Mononuclear cell (primary cell): ENCODE measurements at regions not wholly inside any gene's neighbourhood (a gene's known extent, or its start where the extent isn't known, plus 50 kb on each side); places are given as distances from the start of the nearest gene placed in this dataset.
"Not testable (repeated sequence)": the region's sequence is repeated elsewhere in the genome, so short reads cannot be mapped to it uniquely, and the experiment has no call there.

Experiments used
- H3K27me3 ChIP-seq: 2 replicates; pipeline ENCODE4 v1.6.0; 2011; ENCODE audit warnings: low read length, control low read depth; ENCODE audit not compliant: insufficient read depth
- H3K4me1 ChIP-seq: 2 replicates; pipeline ENCODE4 v1.5.1; 2011; ENCODE audit warnings: mild to moderate bottlenecking, low read length, control low read depth; ENCODE audit not compliant: insufficient read depth
- H3K4me3 ChIP-seq: 2 replicates; pipeline ENCODE4 v1.5.1; 2011; ENCODE audit warnings: mild to moderate bottlenecking, low read length, moderate library complexity
- H3K9me3 ChIP-seq: 2 replicates; pipeline ENCODE4 v1.5.1; 2011; ENCODE audit warnings: low read depth, mild to moderate bottlenecking, control low read depth, low read length

GRCh38 chr15:66631616-66632263 is 65.9 kb upstream of the LCTL start:
- Histone ChIP-seq H3K4me1 (no peaks in the 10 kb centered on the region), H3K27me3 (no peaks in the 10 kb centered on the region), H3K4me3 (no peak overlapping the region), H3K9me3 (no peaks in the 10 kb centered on the region)

- Histone ChIP-seq H3K4me1 (no peaks in the 10 kb centered on the region), H3K9me3 (no peaks in the 10 kb centered on the region), H3K27me3 (no peaks in the 10 kb centered on the region)
These were observed 67.5 kb upstream of the LCTL start for GRCh38 chr15:66633041-66633937.

GRCh38 chr15:66633938-66634250 is 68.1 kb upstream of the LCTL start:
- H3K27me3 ChIP-seq = no peaks in the 10 kb centered on the region
- H3K4me3 ChIP-seq = no peak overlapping the region
- no peaks in the 10 kb centered on the region for H3K4me1 ChIP-seq
- no peaks in the 10 kb centered on the region for H3K9me3 ChIP-seq

More at GRCh38 chr15:66633041-66633937, 67.5 kb upstream of the LCTL start:
- H3K4me3 ChIP-seq = no peak overlapping the region

DNA sequence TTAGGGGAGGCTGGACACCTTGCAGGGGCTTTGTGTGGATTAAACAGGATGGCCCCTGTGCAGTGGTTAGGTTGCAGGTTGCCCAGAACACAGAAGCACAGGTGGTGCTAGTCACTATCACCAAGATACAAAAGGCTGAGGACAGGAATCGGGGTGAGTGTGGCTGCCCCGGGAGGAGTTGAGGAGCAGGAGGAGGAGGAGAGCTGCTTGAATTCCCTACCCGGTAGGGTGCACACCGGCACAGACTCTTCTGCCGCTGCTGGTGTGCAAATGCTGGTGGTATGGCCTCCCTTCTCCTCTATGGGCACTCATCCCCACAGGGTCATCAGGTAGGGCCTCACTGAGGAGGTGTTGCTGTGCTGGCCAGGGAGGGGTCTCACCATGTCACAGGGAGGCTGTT is 67.5 kb upstream of the SMAD6 start:
- H3K4me3 ChIP-seq = no peak overlapping the region
- no peaks in the 10 kb centered on the region for H3K27me3 ChIP-seq
- H3K9me3 ChIP-seq = no peaks in the 10 kb centered on the region
- H3K4me1 ChIP-seq = no peaks in the 10 kb centered on the region

DNA sequence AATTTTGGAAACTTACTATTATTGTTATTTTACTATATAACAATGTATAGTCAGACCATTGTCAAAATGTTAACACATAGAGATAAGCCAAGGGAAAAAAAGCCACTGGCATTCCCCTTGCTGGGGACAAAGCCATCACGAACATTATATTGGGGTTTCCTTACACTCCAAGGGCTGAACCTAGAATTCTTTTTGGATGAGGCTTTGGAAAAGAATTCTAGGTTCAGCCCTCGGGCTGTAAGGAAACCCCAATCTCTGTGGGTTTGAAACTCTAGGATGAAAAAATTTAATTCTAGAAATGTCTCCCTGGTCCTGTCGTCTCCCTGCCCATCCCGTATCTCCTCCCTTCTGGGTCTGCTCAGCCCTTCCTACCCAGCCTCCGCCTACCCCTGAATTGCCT is 67.0 kb upstream of the SMAD6 start:
- no peaks in the 10 kb centered on the region for H3K27me3 ChIP-seq
- H3K9me3 ChIP-seq = no peaks in the 10 kb centered on the region
- no peaks in the 10 kb centered on the region for H3K4me1 ChIP-seq
- H3K4me3 ChIP-seq = no peak overlapping the region

DNA sequence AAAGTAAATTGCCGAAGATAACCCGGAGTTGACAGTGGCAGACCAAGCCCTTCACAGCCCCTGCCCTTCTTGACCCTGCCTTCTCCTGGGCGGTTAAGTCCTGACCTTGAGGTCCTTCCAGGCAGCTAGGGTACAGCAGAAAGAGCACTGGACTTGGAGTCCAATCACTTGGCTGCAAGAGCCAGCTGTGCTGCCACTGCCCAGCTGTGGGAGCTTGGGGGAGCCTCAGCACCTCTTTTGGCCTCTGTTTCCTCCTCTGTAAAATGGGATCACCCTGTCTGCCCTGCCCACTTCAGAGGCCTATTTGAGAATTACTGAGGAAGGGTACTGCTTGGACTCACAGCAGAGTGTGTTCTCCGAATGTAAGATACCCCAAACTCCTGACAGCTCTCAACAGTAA is 66.2 kb upstream of the SMAD6 start:
- Histone ChIP-seq H3K4me3 (no peak overlapping the region), H3K4me1 (no peaks in the 10 kb centered on the region), H3K27me3 (no peaks in the 10 kb centered on the region), H3K9me3 (no peaks in the 10 kb centered on the region)

DNA sequence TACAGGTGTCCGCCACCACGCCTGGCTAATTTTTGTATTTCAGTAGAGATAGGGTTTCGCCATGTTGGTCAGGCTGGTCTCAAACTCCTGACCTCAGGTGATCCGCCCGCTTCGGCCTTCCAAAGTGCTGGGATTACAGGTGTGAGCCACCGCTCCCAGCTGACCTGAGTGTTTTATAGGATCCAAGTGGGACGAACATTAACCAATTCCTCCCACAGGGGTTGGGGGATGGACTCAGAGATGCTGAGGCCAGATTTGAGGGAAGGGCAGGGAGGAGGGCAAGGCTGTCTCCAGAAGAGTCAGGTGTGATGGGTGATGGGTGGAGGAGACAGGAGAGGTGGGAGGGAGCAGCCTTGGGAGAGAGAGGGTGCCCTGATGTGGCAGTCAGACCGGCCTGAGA is 65.0 kb upstream of the SMAD6 start:
- not testable (repeated sequence) for H3K27me3 ChIP-seq, H3K4me1 ChIP-seq, H3K4me3 ChIP-seq, H3K9me3 ChIP-seq

DNA sequence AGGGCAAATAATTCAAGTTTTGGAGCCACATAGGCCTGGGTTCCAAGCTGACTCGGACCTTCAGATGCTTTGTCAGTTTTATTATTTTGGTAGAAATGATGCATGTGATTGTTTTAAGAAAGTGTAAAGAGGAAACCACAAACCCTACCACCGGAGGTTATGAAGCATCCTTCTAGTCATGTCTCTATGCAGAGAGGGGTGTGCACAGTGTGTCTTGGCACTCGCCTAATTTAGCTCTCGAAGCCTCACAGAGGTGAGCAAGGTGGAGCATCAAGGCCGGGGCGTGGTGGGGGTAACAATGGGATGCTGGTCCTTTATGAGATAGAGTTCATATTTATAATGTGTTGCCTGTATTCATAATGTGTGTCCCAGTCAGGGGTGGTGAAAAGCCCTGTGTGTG is 63.7 kb upstream of the SMAD6 start:
- Histone ChIP-seq H3K27me3 (no peaks in the 10 kb centered on the region), H3K9me3 (no peaks in the 10 kb centered on the region), H3K4me3 (no peak overlapping the region), H3K4me1 (no peaks in the 10 kb centered on the region)

GRCh38 chr15:66641485-66642315 is 60.3 kb upstream of the SMAD6 start:
- H3K4me3 ChIP-seq = no peak overlapping the region
- H3K9me3 ChIP-seq = no peaks in the 10 kb centered on the region
- H3K4me1 ChIP-seq = no peaks in the 10 kb centered on the region
- H3K27me3 ChIP-seq = no peaks in the 10 kb centered on the region

DNA sequence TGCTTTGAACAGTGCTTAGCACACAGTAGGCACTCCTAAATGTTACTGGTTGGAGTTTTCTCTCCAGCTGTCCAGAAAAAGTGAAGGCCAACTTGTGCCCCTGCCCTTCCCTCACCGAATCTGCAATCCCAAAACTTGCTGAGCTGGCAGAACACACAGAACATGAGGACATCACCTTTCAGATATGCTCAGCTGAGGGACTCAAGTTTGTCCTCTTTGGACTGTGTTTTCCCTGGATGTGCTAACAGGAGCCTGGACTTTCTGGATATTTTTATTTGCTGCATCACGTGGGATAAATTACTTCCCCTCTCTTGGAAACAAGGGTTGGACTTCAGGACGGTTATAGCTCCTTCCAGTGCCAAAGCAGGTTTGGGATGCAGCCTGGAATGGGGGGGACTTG is 59.5 kb upstream of the SMAD6 start:
- H3K27me3 ChIP-seq = no peaks in the 10 kb centered on the region
- H3K4me3 ChIP-seq = no peak overlapping the region
- H3K4me1 ChIP-seq = no peaks in the 10 kb centered on the region
- no peaks in the 10 kb centered on the region for H3K9me3 ChIP-seq

- Histone ChIP-seq H3K9me3 (no peaks in the 10 kb centered on the region), H3K27me3 (no peaks in the 10 kb centered on the region), H3K4me1 (no peaks in the 10 kb centered on the region), H3K4me3 (no peak overlapping the region)
These were observed 59.0 kb upstream of the SMAD6 start for GRCh38 chr15:66643033-66643432.

GRCh38 chr15:66644000-66644787 is 57.8 kb upstream of the SMAD6 start:
- H3K4me1 ChIP-seq = no peaks in the 10 kb centered on the region
- no peaks in the 10 kb centered on the region for H3K27me3 ChIP-seq
- no peak overlapping the region for H3K4me3 ChIP-seq
- H3K9me3 ChIP-seq = no peaks in the 10 kb centered on the region

DNA sequence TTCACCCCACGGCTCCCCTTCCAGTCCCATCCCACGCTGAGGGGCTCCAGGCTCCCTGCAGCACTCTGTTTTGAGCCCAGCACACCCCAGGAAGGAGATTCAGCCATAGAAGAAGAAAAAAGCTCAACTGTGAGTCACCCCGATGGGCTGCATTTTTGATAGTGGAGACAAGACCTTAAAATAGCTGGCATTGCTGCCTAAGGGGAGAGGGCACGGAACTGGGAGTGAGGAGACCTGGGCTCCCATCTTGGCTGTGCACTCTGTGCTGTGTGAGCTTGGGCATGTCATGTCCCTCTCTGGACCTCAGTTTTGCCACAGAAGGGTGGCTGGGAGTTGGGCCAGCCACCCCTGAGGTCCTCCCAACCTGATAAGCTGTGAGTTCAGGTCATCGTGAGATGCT is 57.2 kb upstream of the SMAD6 start:
- no peak overlapping the region for H3K4me3 ChIP-seq
- no peaks in the 10 kb centered on the region for H3K9me3 ChIP-seq
- H3K27me3 ChIP-seq = no peaks in the 10 kb centered on the region
- no peaks in the 10 kb centered on the region for H3K4me1 ChIP-seq

DNA sequence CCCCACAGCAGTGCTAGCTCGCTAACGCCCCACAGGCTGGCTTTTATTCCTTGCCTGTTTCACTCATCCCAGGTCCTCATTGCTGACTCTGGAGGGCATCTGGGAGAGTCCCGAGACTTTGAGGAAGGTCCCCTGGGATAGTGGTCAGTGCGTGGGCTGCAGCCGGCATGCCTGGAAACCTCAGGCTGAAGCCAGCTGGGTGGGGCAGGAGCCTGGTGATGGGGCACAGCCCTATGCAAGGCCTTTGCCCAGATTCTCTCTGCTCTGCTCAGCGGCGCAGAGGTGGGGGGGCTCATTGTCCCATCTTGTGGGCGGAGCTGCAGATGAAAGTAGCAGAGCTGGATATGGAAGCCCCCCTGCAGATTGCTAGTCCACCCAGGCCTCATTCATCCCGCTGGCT is 55.7 kb upstream of the SMAD6 start:
- no peak overlapping the region for H3K4me3 ChIP-seq
- no peaks in the 10 kb centered on the region for H3K27me3 ChIP-seq
- H3K9me3 ChIP-seq = no peaks in the 10 kb centered on the region
- no peaks in the 10 kb centered on the region for H3K4me1 ChIP-seq

GRCh38 chr15:66646799-66647198 is 55.2 kb upstream of the SMAD6 start:
- Histone ChIP-seq H3K4me3 (no peak overlapping the region), H3K4me1 (no peaks in the 10 kb centered on the region), H3K9me3 (no peaks in the 10 kb centered on the region), H3K27me3 (no peaks in the 10 kb centered on the region)
